OCI-LY1 (cell line): ENCODE measurements at regions not wholly inside any gene's neighbourhood (a gene's known extent, or its start where the extent isn't known, plus 50 kb on each side); places are given as distances from the start of the nearest gene placed in this dataset.

Experiments
- H2AFZ ChIP-seq: fragments of 200-600 bp; sonication (generic), shearing (Covaris generic); 2 replicates; pipeline ENCODE4 v1.6.0; 2014; ENCODE audit warnings: antibody characterized with exemption, mild to moderate bottlenecking, low read length
- H3F3A ChIP-seq: fragments of 200-600 bp; sonication (generic), shearing (Covaris generic); 2 replicates; pipeline ENCODE4 v1.6.0; 2014; ENCODE audit warnings: mild to moderate bottlenecking, antibody characterized with exemption, low read length, moderate library complexity; ENCODE audit not compliant: insufficient read depth
- H3K27ac ChIP-seq: fragments of 200-600 bp; sonication (generic); 2 replicates; pipeline ENCODE4 v1.5.1; 2014; ENCODE audit warnings: low read length, mixed run types, mild to moderate bottlenecking, low read depth; ENCODE audit not compliant: poor library complexity, severe bottlenecking
- H3K27me3 ChIP-seq: fragments of 200-600 bp; sonication (generic); 2 replicates; pipeline ENCODE4 v1.6.0; 2014; ENCODE audit warnings: antibody characterized with exemption, mild to moderate bottlenecking, low read length, moderate library complexity; ENCODE audit not compliant: insufficient read depth
- H3K36me3 ChIP-seq: fragments of 200-600 bp; sonication (generic); 2 replicates; pipeline ENCODE4 v1.6.1; 2014; ENCODE audit warnings: mild to moderate bottlenecking, antibody characterized with exemption, low read length, moderate library complexity, mixed read lengths; ENCODE audit not compliant: insufficient read depth
- H3K4me1 ChIP-seq: fragments of 200-600 bp; sonication (generic); 2 replicates; pipeline ENCODE4 v1.5.1; 2014; ENCODE audit warnings: mild to moderate bottlenecking, low read length, moderate library complexity; ENCODE audit not compliant: insufficient read depth, severe bottlenecking
- H3K4me2 ChIP-seq: fragments of 200-600 bp; sonication (generic), shearing (Covaris generic); 2 replicates; pipeline ENCODE4 v1.6.1; 2014; ENCODE audit warnings: low read length
- H3K4me3 ChIP-seq: fragments of 200-600 bp; sonication (generic); 2 replicates; pipeline ENCODE4 v1.5.1; 2014; ENCODE audit warnings: low read length, low read depth, mild to moderate bottlenecking, mixed read lengths; ENCODE audit not compliant: poor library complexity, severe bottlenecking
- H3K79me2 ChIP-seq: fragments of 200-600 bp; shearing (Covaris generic); 2 replicates; pipeline ENCODE4 v1.6.1; 2016; ENCODE audit warnings: mixed run types, low read length, mixed read lengths; ENCODE audit not compliant: insufficient read depth
- H3K9ac ChIP-seq: fragments of 200-600 bp; sonication (generic), shearing (Covaris generic); 2 replicates; pipeline ENCODE4 v1.6.1; 2014; ENCODE audit warnings: mild to moderate bottlenecking, low read length, mixed read lengths
- H3K9me2 ChIP-seq: fragments of 200-600 bp; sonication (generic), shearing (Covaris generic); 2 replicates; pipeline ENCODE4 v1.6.1; 2014; ENCODE audit warnings: low read depth, mild to moderate bottlenecking, low read length, mixed read lengths
- H3K9me3 ChIP-seq: fragments of 200-600 bp; shearing (Covaris generic); 2 replicates; pipeline ENCODE4 v1.6.1; 2014; ENCODE audit warnings: low read length, mixed read lengths
- H4K20me1 ChIP-seq: fragments of 200-600 bp; sonication (generic), shearing (Covaris generic); 2 replicates; pipeline ENCODE4 v1.6.0; 2016; ENCODE audit warnings: mild to moderate bottlenecking, low read length; ENCODE audit not compliant: insufficient read depth
- EZH2 ChIP-seq: fragments of 200-600 bp; sonication (generic), shearing (Covaris generic); IDR thresholded peaks from 2 replicates; pipeline ENCODE4 v1.8.0; 2017; ENCODE audit warnings: borderline replicate concordance, mixed run types, mild to moderate bottlenecking, antibody characterized with exemption, low read length, moderate library complexity, mixed read lengths
- TF ChIP-seq, protein P1 (sequence below): fragments of 200-600 bp; sonication (generic), shearing (Covaris generic); IDR thresholded peaks from 2 replicates; pipeline ENCODE4 v1.5.1; 2017; ENCODE audit warnings: mild to moderate bottlenecking, antibody characterized with exemption, low read length, moderate library complexity, mixed read lengths

DNA sequence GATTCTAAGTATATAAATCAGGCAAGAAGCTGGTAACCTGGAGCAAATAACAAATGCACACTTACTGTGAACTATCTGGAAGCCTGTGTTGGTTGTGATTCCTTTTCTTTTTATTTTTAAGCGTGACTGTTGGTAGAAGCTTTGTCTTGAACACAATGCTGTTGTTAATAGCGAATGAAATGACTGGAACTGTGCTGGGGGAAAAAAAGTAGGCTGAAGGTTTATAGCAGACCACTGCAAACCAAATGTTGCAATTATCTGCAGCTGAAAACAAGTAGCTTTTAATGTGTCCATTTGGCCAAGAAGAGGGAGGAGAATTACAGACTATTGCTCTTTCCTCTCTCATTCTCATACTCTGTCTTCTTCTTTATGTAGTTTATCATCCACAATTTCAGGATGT is 184.5 kb upstream of the DNAJC19 start:
- H3K9me2 ChIP-seq = no peaks in the 10 kb centered on the region
- no peak overlapping the region for H3K9ac ChIP-seq
- no peaks in the 10 kb centered on the region for H4K20me1 ChIP-seq
- H3K9me3 ChIP-seq = no peaks in the 10 kb centered on the region
- no peak overlapping the region for H3K4me3 ChIP-seq
- no peaks in the 10 kb centered on the region for H3K27me3 ChIP-seq
- no peaks in the 10 kb centered on the region for H3F3A ChIP-seq
- no peak overlapping the region for H3K4me2 ChIP-seq
- no peaks in the 10 kb centered on the region for H3K4me1 ChIP-seq
- H3K36me3 ChIP-seq = no peaks in the 10 kb centered on the region
- no peaks in the 10 kb centered on the region for H3K79me2 ChIP-seq
- no peak overlapping the region for H2AFZ ChIP-seq
- H3K27ac ChIP-seq = no peak overlapping the region
- no peak for TF ChIP-seq EZH2
- TF ChIP-seq, protein P1, sequence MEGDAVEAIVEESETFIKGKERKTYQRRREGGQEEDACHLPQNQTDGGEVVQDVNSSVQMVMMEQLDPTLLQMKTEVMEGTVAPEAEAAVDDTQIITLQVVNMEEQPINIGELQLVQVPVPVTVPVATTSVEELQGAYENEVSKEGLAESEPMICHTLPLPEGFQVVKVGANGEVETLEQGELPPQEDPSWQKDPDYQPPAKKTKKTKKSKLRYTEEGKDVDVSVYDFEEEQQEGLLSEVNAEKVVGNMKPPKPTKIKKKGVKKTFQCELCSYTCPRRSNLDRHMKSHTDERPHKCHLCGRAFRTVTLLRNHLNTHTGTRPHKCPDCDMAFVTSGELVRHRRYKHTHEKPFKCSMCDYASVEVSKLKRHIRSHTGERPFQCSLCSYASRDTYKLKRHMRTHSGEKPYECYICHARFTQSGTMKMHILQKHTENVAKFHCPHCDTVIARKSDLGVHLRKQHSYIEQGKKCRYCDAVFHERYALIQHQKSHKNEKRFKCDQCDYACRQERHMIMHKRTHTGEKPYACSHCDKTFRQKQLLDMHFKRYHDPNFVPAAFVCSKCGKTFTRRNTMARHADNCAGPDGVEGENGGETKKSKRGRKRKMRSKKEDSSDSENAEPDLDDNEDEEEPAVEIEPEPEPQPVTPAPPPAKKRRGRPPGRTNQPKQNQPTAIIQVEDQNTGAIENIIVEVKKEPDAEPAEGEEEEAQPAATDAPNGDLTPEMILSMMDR = no peak

DNA sequence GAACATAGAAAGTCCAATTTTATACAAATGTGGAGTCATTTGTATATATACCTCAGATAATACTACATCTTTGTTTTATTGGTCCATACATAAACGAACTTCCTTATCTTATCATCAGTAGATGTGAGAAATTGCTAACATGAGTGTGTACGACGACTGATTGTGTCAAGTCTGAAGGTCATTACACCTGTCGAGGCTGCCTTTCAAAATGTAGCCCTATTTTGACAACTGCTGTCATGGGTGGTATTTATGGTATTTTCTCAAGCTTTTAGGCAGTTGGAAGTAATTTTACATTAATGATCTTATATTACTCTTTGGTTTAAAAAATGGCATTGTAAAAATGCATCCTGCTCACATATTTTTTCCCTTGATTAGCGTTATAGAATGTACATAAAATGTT is 183.7 kb upstream of the DNAJC19 start:
- Histone ChIP-seq H3K4me1 (no peaks in the 10 kb centered on the region), H3K4me2 (no peak overlapping the region), H3K4me3 (no peak overlapping the region), H3K9me2 (no peaks in the 10 kb centered on the region), H3K79me2 (no peaks in the 10 kb centered on the region), H3K27ac (no peak overlapping the region), H3K9me3 (no peaks in the 10 kb centered on the region), H4K20me1 (no peaks in the 10 kb centered on the region), H3F3A (no peaks in the 10 kb centered on the region), H3K36me3 (no peaks in the 10 kb centered on the region), H2AFZ (no peak overlapping the region), H3K27me3 (no peaks in the 10 kb centered on the region), H3K9ac (no peak overlapping the region)
- TF ChIP-seq, protein P1 = no peak
- TF ChIP-seq EZH2 = no peak

DNA sequence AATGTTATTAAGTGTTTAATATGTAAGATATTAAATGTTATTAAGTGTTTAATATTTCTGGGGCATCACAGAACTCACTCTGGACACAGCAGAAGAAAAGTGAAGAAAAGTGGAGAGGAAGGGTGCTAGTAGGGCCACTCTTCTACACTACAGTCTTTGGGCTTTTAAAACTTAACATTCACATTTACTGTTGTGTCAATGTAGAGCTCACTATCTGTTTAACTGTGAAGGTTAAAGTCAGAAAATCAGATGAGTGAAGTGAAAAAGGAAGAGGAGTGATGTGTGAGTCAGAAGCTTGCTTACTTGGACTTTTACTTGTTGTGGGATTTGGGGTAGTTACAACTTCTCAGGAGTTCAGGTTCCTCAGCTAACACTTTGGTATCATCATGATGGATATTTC is 145.3 kb upstream of the DNAJC19 start:
- H3K4me3 ChIP-seq = no peak overlapping the region
- no peak overlapping the region for H3K27ac ChIP-seq
- H3K9ac ChIP-seq = no peak overlapping the region
- no peak overlapping the region for H3K4me2 ChIP-seq
- no peaks in the 10 kb centered on the region for H3K4me1 ChIP-seq
- H3K36me3 ChIP-seq = no peaks in the 10 kb centered on the region
- no peaks in the 10 kb centered on the region for H3K9me3 ChIP-seq
- no peaks in the 10 kb centered on the region for H3K27me3 ChIP-seq
- H2AFZ ChIP-seq = no peak overlapping the region
- no peaks in the 10 kb centered on the region for H3K79me2 ChIP-seq
- no peaks in the 10 kb centered on the region for H4K20me1 ChIP-seq
- H3K9me2 ChIP-seq = peaks cover 6% of the 10 kb centered on the region; the same call in 1 of the 2 replicates
- no peaks in the 10 kb centered on the region for H3F3A ChIP-seq
- no peak for TF ChIP-seq EZH2
- TF ChIP-seq, protein P1 = no peak
